Adrenal gland (tissue), 9 donors: ENCODE measurements at regions not wholly inside any gene's neighbourhood (a gene's known extent, or its start where the extent isn't known, plus 50 kb on each side); places are given as distances from the start of the nearest gene placed in this dataset.

ENCODE experiments used
- DNase-seq, 7 donors: peaks; one replicate each; pipeline ENCODE4 v3.0.0-alpha.2; 2019 to 2020
- H3K27ac ChIP-seq, 5 donors: fragments of 200-600 bp; sonication (generic) in 4 of 5; 1 replicate in 3 of 5; 2 replicates in 2 of 5; pipeline versions ENCODE4 v1.5.1 to v1.8.0; 2016 to 2020; ENCODE audit warnings: mild to moderate bottlenecking in 1 of 5
- H3K27me3 ChIP-seq: fragments of 200-600 bp; 2 replicates; pipeline ENCODE4 v1.8.0; 2021
- H3K36me3 ChIP-seq, 2 donors: fragments of 200-600 bp; replicated peaks in 1 of 2; 1 replicate in 1 of 2; 2 replicates in 1 of 2; pipeline versions ENCODE4 v1.5.1 to v1.8.0; 2018 to 2022
- H3K4me1 ChIP-seq, 2 donors: fragments of 200-600 bp; replicated peaks in 1 of 2; 1 replicate in 1 of 2; 2 replicates in 1 of 2; pipeline versions ENCODE4 v1.5.1 to v1.8.0; 2018 to 2021
- H3K4me3 ChIP-seq, 4 donors: fragments of 200-600 bp; sonication (generic) in 3 of 4; one replicate each; pipeline ENCODE4 v1.5.1; 2016 to 2018
- H3K9me3 ChIP-seq, 3 donors: fragments of 200-600 bp; sonication (generic) in 1 of 3; replicated peaks in 1 of 3; 1 replicate in 2 of 3; 2 replicates in 1 of 3; pipeline versions ENCODE4 v1.5.1 to v1.8.0; 2016 to 2021
- POLR2A ChIP-seq, 2 donors: fragments of 450-650 bp; IDR thresholded peaks; one replicate each; pipeline ENCODE4 v1.6.1; 2017; ENCODE audit warnings: antibody characterized with exemption in 2 of 2, mild to moderate bottlenecking in 2 of 2, moderate library complexity in 1 of 2
- WGBS, 4 donors: extraction: QIAGEN DNeasy Blood & Tissue Kit in 2 of 4; methylation state at CpG; one replicate each; pipeline versions ENCODE4 v1.1.5 to v1.1.7; 2013 to 2017; 5-methylcytosine and 5-hydroxymethylcytosine counted together
- intact Hi-C, 2 donors: fragments of 100-400 bp; cut with DNase I; formaldehyde crosslinking; loops; one replicate each; pipeline versions ENCODE4 v1.14.1 to v1.15.0; 2022 to 2023
- TF ChIP-seq, protein P1 (sequence below), 6 experiments: fragments of 450-650 bp in 4 of 6; fragments of 200-600 bp in 2 of 6; sonication (generic) in 1 of 6; IDR thresholded peaks; 1 replicate in 5 of 6; 2 replicates in 1 of 6; pipeline versions ENCODE4 v1.5.1 to v1.8.0; 2016 to 2021; ENCODE audit warnings: antibody characterized with exemption in 6 of 6, mild to moderate bottlenecking in 2 of 6, moderate library complexity in 1 of 6
- donor health status: healthy with polysubstance abuse.
- donor health status: Bipolar disorder and iron deficiency.
- donor health status: DM: yes; HTN: yes; CAD: no.
- donor health status: DM: no; HTN: no; CAD: no.
- donor health status: DM: no; HTN: no; CAD: no.

DNA sequence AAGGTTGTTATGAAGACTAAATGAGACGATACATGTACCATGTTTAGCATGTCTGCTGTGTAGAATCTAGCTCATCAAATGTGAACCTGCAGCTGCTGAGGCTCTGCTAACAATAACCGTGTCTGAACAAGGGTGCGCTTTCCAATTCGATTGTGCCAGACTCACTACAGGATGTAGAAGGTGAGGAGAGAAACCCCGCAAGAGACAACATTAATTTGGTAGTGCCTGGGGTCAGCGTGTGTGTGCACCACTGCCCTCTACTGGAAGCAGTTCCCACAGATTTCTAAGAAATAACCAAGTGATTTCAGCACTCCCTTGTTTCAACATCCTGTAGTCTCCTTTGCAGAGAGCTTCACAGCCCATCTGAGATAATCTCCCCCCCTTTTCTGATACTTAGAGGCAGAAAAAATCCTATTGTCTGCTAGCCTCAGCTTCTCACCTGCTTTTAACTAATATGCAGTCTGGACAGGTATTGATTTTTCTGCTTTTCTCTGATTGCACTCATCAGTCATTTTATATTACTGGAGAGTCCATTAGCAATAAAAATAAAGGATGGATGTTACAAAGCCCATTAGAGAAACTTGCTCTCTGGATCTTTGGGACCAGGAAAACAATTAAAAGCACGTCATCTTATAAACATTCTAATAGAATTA lies 96.7 kb upstream of the BACH2 start:
- H3K4me3 ChIP-seq = no peak overlapping the region
- no peaks in the 10 kb centered on the region for H3K27me3 ChIP-seq
- DNase-seq = peak; percentile 27 to 80 (median 57)
- H3K4me1 ChIP-seq = no peaks in the 10 kb centered on the region
- H3K36me3 ChIP-seq = no peaks in the 10 kb centered on the region
- TF ChIP-seq, protein P1, sequence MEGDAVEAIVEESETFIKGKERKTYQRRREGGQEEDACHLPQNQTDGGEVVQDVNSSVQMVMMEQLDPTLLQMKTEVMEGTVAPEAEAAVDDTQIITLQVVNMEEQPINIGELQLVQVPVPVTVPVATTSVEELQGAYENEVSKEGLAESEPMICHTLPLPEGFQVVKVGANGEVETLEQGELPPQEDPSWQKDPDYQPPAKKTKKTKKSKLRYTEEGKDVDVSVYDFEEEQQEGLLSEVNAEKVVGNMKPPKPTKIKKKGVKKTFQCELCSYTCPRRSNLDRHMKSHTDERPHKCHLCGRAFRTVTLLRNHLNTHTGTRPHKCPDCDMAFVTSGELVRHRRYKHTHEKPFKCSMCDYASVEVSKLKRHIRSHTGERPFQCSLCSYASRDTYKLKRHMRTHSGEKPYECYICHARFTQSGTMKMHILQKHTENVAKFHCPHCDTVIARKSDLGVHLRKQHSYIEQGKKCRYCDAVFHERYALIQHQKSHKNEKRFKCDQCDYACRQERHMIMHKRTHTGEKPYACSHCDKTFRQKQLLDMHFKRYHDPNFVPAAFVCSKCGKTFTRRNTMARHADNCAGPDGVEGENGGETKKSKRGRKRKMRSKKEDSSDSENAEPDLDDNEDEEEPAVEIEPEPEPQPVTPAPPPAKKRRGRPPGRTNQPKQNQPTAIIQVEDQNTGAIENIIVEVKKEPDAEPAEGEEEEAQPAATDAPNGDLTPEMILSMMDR (IDR thresholded peaks at IDR 0.05) = peak; percentile 61 to 80 (median 76)
- TF ChIP-seq POLR2A (IDR thresholded peaks at IDR 0.05) = no peak
- intact Hi-C loops = loop anchor here in 1 of 2 donors (10.0 kb wide), 1 partner anchor 419 kb away; no protein-coding TSS in a partner anchor
- H3K27ac ChIP-seq = no peak overlapping the region
- no peaks in the 10 kb centered on the region for H3K9me3 ChIP-seq
- WGBS, 4 donors = 19 to 27% (median 23%) methylated on average over 7 of the region's 7 CpGs

DNA sequence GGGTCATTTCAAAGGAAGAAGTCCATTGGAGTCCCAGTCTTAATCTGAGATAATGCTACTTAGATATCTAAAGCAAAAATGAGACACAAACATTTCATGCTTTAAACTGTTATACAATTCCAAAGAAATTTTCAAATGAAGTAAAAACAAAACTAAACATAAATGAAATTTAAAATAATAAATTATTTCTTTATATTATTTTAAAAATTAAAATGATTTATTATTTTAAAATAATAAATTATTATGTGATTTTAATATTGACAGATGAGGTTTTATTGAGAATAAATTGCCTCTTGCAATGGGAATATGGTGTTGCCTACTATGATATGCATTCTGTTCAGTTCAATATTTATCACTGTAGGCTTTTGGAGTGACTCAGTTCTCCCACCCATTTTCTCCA lies 93.7 kb upstream of the BACH2 start:
- no peaks in the 10 kb centered on the region for H3K9me3 ChIP-seq
- no peak for TF ChIP-seq POLR2A (IDR thresholded peaks at IDR 0.05)
- TF ChIP-seq, protein P1 (IDR thresholded peaks at IDR 0.05) = no peak
- no peak overlapping the region for H3K27ac ChIP-seq
- no peaks in the 10 kb centered on the region for H3K4me1 ChIP-seq
- no peak overlapping the region for H3K4me3 ChIP-seq
- intact Hi-C loops = loop anchor here in 1 of 2 donors (10.0 kb wide), 1 partner anchor 416 kb away; no protein-coding TSS in a partner anchor
- H3K27me3 ChIP-seq = no peaks in the 10 kb centered on the region
- H3K36me3 ChIP-seq = no peaks in the 10 kb centered on the region
- no peak for DNase-seq

DNA sequence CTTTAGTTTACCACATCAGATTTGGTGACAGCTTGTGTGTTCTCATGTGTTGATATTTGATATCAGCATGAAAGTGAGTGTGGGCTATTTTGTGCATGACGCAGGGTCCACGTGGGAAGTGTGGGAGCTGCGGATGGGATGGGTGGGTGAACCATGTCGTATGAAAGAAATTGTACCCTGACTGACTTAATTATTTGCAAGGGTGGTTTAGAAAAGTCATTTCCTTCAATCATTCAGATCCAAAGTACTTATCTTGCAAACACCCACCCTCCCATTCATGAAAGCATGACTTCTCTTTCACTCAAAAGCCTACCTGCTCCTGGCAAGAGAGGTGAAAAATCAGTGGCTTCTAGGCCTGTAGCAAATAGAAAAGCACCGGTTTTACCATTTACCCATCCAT lies 91.8 kb upstream of the BACH2 start:
- DNase-seq = no peak
- Histone ChIP-seq H3K4me1 (no peaks in the 10 kb centered on the region), H3K36me3 (no peaks in the 10 kb centered on the region), H3K4me3 (no peak overlapping the region), H3K9me3 (no peaks in the 10 kb centered on the region), H3K27ac (no peak overlapping the region), H3K27me3 (no peaks in the 10 kb centered on the region)
- WGBS, 4 donors = 79 to 82% (median 80%) methylated on average over 5 of the region's 5 CpGs
- intact Hi-C loops = loop anchor here in 1 of 2 donors (10.0 kb wide), 1 partner anchor 94 kb away; the partner anchor contains the start of gene BACH2
- TF ChIP-seq, protein P1 (IDR thresholded peaks at IDR 0.05) = no peak
- no peak for TF ChIP-seq POLR2A (IDR thresholded peaks at IDR 0.05)

DNA sequence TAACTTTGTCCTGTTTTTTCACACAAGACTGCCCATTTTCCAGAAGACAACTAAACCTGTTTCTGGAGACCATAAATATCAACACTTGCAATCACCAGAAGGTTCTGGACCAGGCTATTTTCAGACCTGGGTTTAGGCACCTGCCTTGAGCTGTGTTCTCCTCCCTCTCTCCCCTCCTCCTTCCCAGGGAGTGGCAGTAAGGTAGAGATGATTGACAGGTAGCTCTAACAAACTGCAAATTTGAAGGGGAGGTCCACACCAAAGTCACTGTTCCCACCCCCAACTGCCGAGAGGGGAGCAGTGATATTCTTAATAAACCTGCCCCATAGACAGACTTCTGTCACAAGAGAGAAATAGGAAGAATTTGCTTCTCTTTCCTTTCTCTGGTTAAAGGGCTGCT lies 91.2 kb upstream of the BACH2 start:
- intact Hi-C loops = loop anchor here in 1 of 2 donors (10.0 kb wide), 1 partner anchor 93 kb away; the partner anchor contains the start of gene BACH2
- H3K36me3 ChIP-seq = no peaks in the 10 kb centered on the region
- TF ChIP-seq, protein P1 (IDR thresholded peaks at IDR 0.05) = no peak
- no peak for TF ChIP-seq POLR2A (IDR thresholded peaks at IDR 0.05)
- H3K27me3 ChIP-seq = peaks cover 2% of the 10 kb centered on the region
- no peaks in the 10 kb centered on the region for H3K4me1 ChIP-seq
- no peak overlapping the region for H3K4me3 ChIP-seq
- no peak overlapping the region for H3K27ac ChIP-seq
- WGBS, 4 donors = 67 to 77% (median 69%) methylated on average over 1 of the region's 1 CpG
- no peaks in the 10 kb centered on the region for H3K9me3 ChIP-seq
- DNase-seq = no peak
